Stimulated activated CD4-positive, alpha-beta T cell treated with anti-CD3 and anti-CD28 coated beads, Interleukin-4, amount 100 ng/mL, for 48 hours (primary cell): ENCODE measurements at regions not wholly inside any gene's neighbourhood (a gene's known extent, or its start where the extent isn't known, plus 50 kb on each side); places are given as distances from the start of the nearest gene placed in this dataset.
A peak's percentile ranks its signal among the peaks of the same experiment; 100 is the strongest.
"Not testable (repeated sequence)": the region's sequence is repeated elsewhere in the genome, so short reads cannot be mapped to it uniquely, and the experiment has no call there.

Experiments
- DNase-seq, 2 donors: peaks; one replicate each; pipeline ENCODE4 v3.0.0-alpha.2; 2020; ENCODE audit warnings: low read depth in 2 of 2

GRCh38 chr6:119890470-119890869 lies 540.9 kb upstream of the MAN1A1 start:
- no peak for DNase-seq

- DNase-seq, result no peak
Observed at GRCh38 chr6:119887666-119888065, 538.1 kb upstream of the MAN1A1 start.

- no peak for DNase-seq
Observed at GRCh38 chr6:119881416-119881815, 531.9 kb upstream of the MAN1A1 start.

GRCh38 chr6:119880840-119881239 lies 531.3 kb upstream of the MAN1A1 start:
- no peak for DNase-seq

GRCh38 chr6:119879731-119880130 lies 530.2 kb upstream of the MAN1A1 start:
- no peak for DNase-seq

GRCh38 chr6:119874381-119874780 lies 524.8 kb upstream of the MAN1A1 start:
- no peak for DNase-seq

GRCh38 chr6:119873107-119873506 lies 523.5 kb upstream of the MAN1A1 start:
- no peak for DNase-seq

- no peak for DNase-seq
Observed at GRCh38 chr6:119871520-119871919, 522.0 kb upstream of the MAN1A1 start.

GRCh38 chr6:119865466-119866350 lies 516.1 kb upstream of the MAN1A1 start:
- DNase-seq, result no peak

GRCh38 chr6:119862719-119863118 lies 513.2 kb upstream of the MAN1A1 start:
- no peak for DNase-seq

- no peak for DNase-seq
Observed at GRCh38 chr6:119858901-119859300, 509.3 kb upstream of the MAN1A1 start.

- peak; percentile 0 to 4 for DNase-seq
Observed at GRCh38 chr6:119856136-119856535, 506.6 kb upstream of the MAN1A1 start.

GRCh38 chr6:119848696-119849095 lies 499.1 kb upstream of the MAN1A1 start:
- DNase-seq, result no peak

- no peak for DNase-seq
Observed at GRCh38 chr6:119845161-119845560, 495.6 kb upstream of the MAN1A1 start.

GRCh38 chr6:119844387-119844786 lies 494.8 kb upstream of the MAN1A1 start:
- no peak for DNase-seq

GRCh38 chr6:119842191-119842590 lies 492.6 kb upstream of the MAN1A1 start:
- DNase-seq, result no peak

GRCh38 chr6:119838043-119838442 lies 488.5 kb upstream of the MAN1A1 start:
- no peak for DNase-seq

GRCh38 chr6:119834418-119834817 lies 484.9 kb upstream of the MAN1A1 start:
- DNase-seq, result no peak

GRCh38 chr6:119832411-119832810 lies 482.9 kb upstream of the MAN1A1 start:
- DNase-seq, result no peak

- DNase-seq, result no peak
Observed at GRCh38 chr6:119830494-119831295, 481.1 kb upstream of the MAN1A1 start.

GRCh38 chr6:119830069-119830468 lies 480.5 kb upstream of the MAN1A1 start:
- DNase-seq, result no peak

GRCh38 chr6:119829499-119829898 lies 479.9 kb upstream of the MAN1A1 start:
- DNase-seq, result not testable (repeated sequence)

GRCh38 chr6:119829006-119829405 lies 479.4 kb upstream of the MAN1A1 start:
- no peak for DNase-seq
